HUES64 (cell line): ENCODE measurements at regions not wholly inside any gene's neighbourhood (a gene's known extent, or its start where the extent isn't known, plus 50 kb on each side); places are given as distances from the start of the nearest gene placed in this dataset.

Experiments used
- H3K27ac ChIP-seq: 2 replicates; pipeline ENCODE4 v1.7.0; 2013; ENCODE audit warnings: low read depth, low read length, inconsistent platforms
- H3K27me3 ChIP-seq: 2 replicates; pipeline ENCODE4 v1.6.1; 2013; ENCODE audit warnings: mild to moderate bottlenecking, low read length; ENCODE audit not compliant: insufficient read depth
- H3K36me3 ChIP-seq: 2 replicates; pipeline ENCODE4 v1.6.1; 2013; ENCODE audit warnings: mild to moderate bottlenecking, low read length; ENCODE audit not compliant: insufficient read depth
- H3K4me1 ChIP-seq: 2 replicates; pipeline ENCODE4 v1.6.1; 2013; ENCODE audit warnings: mild to moderate bottlenecking, low read length, moderate library complexity; ENCODE audit not compliant: insufficient read depth
- H3K4me3 ChIP-seq: 2 replicates; pipeline ENCODE4 v1.5.1; 2013; ENCODE audit warnings: mild to moderate bottlenecking, low read length, moderate library complexity
- H3K9ac ChIP-seq: 2 replicates; pipeline ENCODE4 v1.6.1; 2013; ENCODE audit warnings: mild to moderate bottlenecking, low read depth, low read length
- H3K9me3 ChIP-seq: 2 replicates; pipeline ENCODE4 v1.6.1; 2013; ENCODE audit warnings: low read depth, low read length; ENCODE audit not compliant: insufficient read depth
- WGBS: fragments of 150-250, 120-280 bp; methylation state at CpG from one replicate; pipeline ENCODE4 v1.1.7; 2013; ENCODE audit warnings: missing lambda C conversion rate; 5-methylcytosine and 5-hydroxymethylcytosine counted together

DNA sequence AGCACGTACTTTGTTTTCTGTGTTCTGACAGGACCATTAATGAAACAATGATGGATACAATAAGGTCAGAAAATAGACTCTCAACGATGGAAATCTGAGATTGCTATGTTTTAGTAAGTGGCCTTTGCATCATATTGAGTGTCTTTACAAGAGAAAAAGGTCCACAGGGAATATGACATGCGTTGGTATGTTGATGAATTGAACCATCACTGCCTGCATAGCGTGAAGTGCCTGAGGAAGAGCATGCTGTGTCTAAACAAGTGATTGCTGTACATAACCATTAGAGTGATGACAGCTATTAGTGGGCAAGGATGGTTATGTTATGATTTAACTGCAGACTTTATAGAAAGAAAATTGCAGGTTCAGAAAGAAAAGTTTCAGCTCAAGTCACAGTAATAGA is 623.2 kb downstream of the SLITRK5 start:
- H3K4me3 ChIP-seq: no peak overlapping the region
- H3K9ac ChIP-seq: no peak overlapping the region
- no peaks in the 10 kb centered on the region for H3K4me1 ChIP-seq
- WGBS: 94% methylated on average over 4 of the region's 4 CpGs
- no peaks in the 10 kb centered on the region for H3K36me3 ChIP-seq
- H3K27ac ChIP-seq: no peak overlapping the region
- no peaks in the 10 kb centered on the region for H3K27me3 ChIP-seq
- no peaks in the 10 kb centered on the region for H3K9me3 ChIP-seq

DNA sequence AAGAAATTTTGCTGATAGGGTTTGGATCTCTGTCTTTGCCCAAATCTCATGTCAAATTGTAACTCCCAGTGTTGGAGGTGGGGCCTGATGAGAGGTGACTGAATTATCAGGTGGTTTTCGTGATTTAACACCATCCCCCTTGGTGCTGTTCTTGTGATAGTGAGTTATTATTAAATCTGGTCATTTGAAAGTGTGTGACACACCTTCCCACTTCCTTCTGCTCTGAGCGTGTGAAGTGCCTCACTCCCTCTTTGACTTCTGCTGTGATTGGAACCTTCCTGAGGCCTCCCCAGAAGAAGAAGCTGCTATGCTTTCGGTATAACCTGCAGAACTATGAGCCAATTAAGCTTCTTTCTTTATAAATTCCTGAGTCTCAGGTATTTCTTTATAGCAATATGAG is 632.0 kb downstream of the SLITRK5 start:
- H3K27ac ChIP-seq: no peak overlapping the region
- H3K36me3 ChIP-seq: no peaks in the 10 kb centered on the region
- no peak overlapping the region for H3K9ac ChIP-seq
- WGBS: 94% methylated on average over 3 of the region's 3 CpGs
- H3K4me1 ChIP-seq: no peaks in the 10 kb centered on the region
- no peak overlapping the region for H3K4me3 ChIP-seq
- H3K27me3 ChIP-seq: no peaks in the 10 kb centered on the region
- H3K9me3 ChIP-seq: peaks cover 15% of the 10 kb centered on the region

DNA sequence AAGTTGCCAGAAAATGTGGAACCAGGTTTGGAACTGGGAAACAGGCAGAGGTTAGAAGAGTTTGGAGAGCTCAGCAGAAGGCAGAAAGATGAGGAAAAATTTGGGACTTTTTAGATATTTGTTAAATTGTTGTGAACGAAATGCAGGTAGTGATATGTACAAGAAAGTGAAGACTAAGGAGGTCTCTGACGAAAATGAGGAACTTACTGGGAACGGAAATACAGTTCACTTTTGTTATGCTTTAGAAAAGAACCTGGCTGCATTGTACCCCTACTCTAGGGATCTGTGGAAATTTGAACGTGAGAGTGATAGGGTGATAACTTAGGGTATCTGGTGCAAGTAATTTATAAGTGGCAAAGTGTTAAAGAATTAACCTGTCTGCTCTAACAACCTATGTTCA is 632.4 kb downstream of the SLITRK5 start:
- H3K36me3 ChIP-seq: no peaks in the 10 kb centered on the region
- WGBS: 95% methylated on average over 4 of the region's 4 CpGs
- H3K27ac ChIP-seq: no peak overlapping the region

DNA sequence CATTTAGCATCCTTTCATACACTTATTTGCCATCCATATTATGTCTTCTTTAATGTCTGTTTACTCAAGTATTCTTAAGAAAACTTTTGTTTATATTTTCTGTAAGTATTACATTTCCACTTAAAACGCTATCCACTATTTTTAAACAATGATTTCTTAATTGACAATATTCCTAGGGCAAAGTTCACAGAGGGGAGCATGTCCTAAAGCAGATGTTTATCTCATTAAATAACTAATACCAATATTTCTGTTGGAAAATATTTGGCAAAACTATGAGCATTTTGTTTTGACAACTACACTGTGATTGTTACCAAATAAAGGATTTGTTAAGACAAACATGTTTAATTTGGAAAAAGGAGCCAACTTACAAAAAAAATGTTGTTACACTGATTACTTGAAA is 643.3 kb downstream of the SLITRK5 start:
- H3K9ac ChIP-seq: no peak overlapping the region
- H3K4me3 ChIP-seq: no peak overlapping the region
- H3K27ac ChIP-seq: no peak overlapping the region
- no CpG with 5 or more reads among the region's 1 CpG for WGBS
- no peaks in the 10 kb centered on the region for H3K9me3 ChIP-seq
- no peaks in the 10 kb centered on the region for H3K27me3 ChIP-seq
- no peaks in the 10 kb centered on the region for H3K4me1 ChIP-seq
- H3K36me3 ChIP-seq: no peaks in the 10 kb centered on the region

More for the DNA sequence above, 632.4 kb downstream of the SLITRK5 start:
- peaks cover 15% of the 10 kb centered on the region for H3K9me3 ChIP-seq
- H3K4me1 ChIP-seq: no peaks in the 10 kb centered on the region
- no peak overlapping the region for H3K9ac ChIP-seq
- no peaks in the 10 kb centered on the region for H3K27me3 ChIP-seq
- H3K4me3 ChIP-seq: no peak overlapping the region

DNA sequence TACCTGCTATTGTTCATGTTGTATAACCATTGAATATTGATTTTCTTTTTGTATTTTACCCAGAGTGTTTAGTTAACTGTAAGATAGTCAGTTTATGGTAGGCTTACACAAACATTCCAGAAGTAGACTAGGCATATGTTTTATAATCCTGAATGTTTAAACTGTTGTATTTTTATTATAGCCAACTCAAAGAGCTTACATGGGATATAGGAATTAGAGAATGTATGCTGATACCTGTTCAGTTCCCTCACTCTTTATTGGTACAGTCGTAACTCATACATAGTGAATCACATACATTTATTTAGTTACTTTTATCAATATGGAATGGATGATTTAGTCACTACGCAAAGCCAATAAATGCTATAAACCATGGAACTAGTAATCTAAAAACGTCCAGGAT is 657.9 kb downstream of the SLITRK5 start:
- Histone ChIP-seq H3K4me1 (no peaks in the 10 kb centered on the region), H3K9ac (no peak overlapping the region), H3K27me3 (no peaks in the 10 kb centered on the region), H3K9me3 (no peaks in the 10 kb centered on the region; the same call in 1 of the 2 replicates), H3K36me3 (no peaks in the 10 kb centered on the region), H3K4me3 (no peak overlapping the region), H3K27ac (no peak overlapping the region)
- WGBS: no CpG with 5 or more reads among the region's 3 CpGs

DNA sequence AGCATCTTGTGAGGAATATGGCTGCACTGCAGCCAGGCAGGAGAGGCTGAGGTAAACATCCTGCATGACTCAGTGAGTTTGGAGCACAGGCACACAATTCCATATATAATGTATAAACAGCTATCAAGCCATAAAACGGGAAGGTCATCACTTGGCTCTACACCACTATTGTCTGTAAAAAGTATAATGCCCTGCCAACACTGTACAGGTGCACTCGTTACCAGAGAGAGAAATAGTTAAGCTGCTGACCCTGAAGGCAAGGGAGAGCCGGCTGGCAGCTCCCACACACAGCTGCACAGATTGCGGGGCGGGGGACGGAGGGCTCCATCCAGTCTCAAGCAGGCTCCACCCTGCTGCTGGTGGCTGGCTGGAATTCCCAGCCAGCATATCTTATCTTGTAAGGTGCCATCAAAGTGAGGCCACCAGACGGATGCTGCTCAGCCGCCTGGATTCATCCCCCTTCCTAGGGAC is 668.1 kb downstream of the SLITRK5 start:
- 93% methylated on average over 8 of the region's 8 CpGs for WGBS
- H3K9ac ChIP-seq: no peak overlapping the region
- H3K27me3 ChIP-seq: no peaks in the 10 kb centered on the region
- no peaks in the 10 kb centered on the region for H3K9me3 ChIP-seq
- no peak overlapping the region for H3K4me3 ChIP-seq
- H3K36me3 ChIP-seq: no peaks in the 10 kb centered on the region
- H3K4me1 ChIP-seq: no peaks in the 10 kb centered on the region
- H3K27ac ChIP-seq: no peak overlapping the region

DNA sequence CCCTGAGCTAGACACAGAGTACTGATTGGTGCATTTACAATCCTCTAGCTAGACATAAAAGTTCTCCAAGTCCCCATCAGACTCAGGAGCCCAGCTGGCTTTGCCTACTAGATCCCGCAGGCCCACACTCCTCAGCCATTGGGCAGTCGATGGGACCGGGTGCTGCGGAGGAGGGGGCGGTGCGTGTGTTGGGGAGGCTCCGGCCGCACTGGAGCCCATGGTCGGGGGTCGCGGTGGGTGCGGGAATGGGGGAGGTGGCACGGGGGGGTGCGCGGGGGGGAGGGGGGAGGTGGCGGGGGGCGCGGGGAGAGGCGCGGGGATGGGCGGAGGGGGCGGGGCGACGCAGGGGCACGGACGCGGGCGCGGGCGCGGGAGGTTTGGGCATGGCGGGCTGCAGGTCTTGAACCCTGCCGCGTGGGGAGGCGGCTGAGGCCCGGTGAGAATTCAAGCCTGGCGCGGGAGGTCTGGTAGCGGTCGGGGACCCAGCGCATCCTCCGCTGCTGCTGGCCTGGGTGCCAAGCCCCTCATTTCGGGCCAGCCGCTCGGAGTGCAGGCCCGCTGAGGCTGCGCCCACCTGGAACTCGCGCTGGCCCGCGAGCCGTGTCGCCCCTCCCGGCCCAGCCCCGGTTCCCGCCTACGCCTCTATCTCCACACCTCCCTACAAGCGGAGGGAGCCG is 674.1 kb downstream of the SLITRK5 start:
- no peak overlapping the region for H3K9ac ChIP-seq
- H3K4me1 ChIP-seq: no peaks in the 10 kb centered on the region
- H3K4me3 ChIP-seq: no peak overlapping the region
- no peaks in the 10 kb centered on the region for H3K27me3 ChIP-seq
- no peak overlapping the region for H3K27ac ChIP-seq
- 98% methylated on average over 47 of the region's 59 CpGs for WGBS
- no peaks in the 10 kb centered on the region for H3K9me3 ChIP-seq
- H3K36me3 ChIP-seq: no peaks in the 10 kb centered on the region

DNA sequence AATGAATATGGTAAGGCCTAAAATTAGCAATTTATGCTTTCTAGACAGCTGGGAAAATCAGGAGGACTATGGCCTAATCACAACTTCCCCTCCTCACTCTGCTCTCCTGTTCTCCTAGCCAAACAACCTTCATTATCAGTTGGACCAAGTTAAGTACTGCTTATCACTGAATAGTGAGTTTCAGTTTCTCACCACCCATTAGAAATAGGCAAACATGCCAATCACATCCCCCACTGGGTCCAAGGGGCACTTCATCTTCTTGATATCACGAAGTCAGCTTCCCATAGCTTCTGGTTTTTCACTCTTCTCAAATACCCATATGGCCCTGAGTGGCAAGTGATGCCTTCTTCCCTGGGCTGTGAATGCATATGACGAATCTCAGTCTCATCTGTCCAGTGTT is 689.6 kb downstream of the SLITRK5 start:
- Histone ChIP-seq H3K27me3 (no peaks in the 10 kb centered on the region), H3K27ac (no peak overlapping the region), H3K9me3 (no peaks in the 10 kb centered on the region), H3K4me3 (no peak overlapping the region), H3K9ac (no peak overlapping the region), H3K36me3 (no peaks in the 10 kb centered on the region), H3K4me1 (no peaks in the 10 kb centered on the region)
- 98% methylated on average over 2 of the region's 2 CpGs for WGBS

DNA sequence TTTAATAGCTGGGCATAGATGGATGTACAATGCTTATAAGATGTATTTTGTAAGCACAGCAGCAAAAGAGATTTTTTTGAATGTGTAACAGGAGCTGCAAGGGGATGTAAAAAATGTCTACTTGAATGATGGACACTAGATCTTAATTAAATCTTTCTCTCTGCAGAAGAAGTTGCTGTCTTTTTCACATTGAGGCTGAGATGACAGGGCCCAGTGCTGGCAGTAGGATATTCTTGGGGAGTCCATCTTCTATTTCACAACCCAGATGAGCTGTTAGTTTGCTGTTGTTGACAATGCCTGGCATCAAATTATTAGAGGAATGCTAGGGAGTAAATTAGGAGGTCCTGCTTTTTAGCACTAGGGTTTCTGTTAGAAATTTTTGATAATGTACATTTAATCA is 698.7 kb downstream of the SLITRK5 start:
- Histone ChIP-seq H3K4me1 (no peaks in the 10 kb centered on the region), H3K9ac (no peak overlapping the region), H3K4me3 (no peak overlapping the region), H3K27me3 (no peaks in the 10 kb centered on the region), H3K9me3 (peaks cover 13% of the 10 kb centered on the region; the same call in 1 of the 2 replicates), H3K27ac (no peak overlapping the region), H3K36me3 (no peaks in the 10 kb centered on the region)

DNA sequence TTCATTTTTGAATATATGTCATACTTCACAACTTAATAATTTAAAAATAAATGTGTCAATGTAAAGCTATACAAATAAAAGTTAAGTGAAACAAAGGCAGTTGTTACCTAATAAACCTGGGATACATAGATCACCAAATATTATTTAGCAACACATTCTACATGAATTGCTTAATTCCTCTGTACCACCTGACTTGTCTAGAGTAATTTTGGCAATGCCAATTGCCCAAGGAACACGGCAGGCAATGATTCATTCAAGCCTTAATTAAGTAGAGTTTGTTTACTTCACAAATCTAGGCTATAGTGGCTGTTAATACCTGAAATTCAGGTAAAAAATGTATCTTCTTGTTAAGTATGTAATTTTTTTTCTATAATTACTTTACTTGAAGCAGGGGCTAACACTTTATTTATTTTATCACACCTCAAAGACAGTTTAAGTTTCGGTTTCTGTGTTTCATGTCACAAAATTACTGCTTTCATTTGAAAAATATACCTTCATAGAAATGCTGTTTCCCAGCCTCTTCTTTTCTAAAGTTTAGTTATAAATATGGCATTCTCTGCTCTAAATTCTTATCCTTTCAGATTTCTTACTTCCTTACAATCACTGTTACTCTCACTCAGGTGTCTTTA is 705.7 kb downstream of the SLITRK5 start:
- Histone ChIP-seq H3K9me3 (peaks cover 18% of the 10 kb centered on the region), H3K4me1 (no peaks in the 10 kb centered on the region), H3K4me3 (no peak overlapping the region), H3K27me3 (no peaks in the 10 kb centered on the region), H3K9ac (no peak overlapping the region), H3K36me3 (no peaks in the 10 kb centered on the region), H3K27ac (no peak overlapping the region)
- 91% methylated on average over 2 of the region's 2 CpGs for WGBS

DNA sequence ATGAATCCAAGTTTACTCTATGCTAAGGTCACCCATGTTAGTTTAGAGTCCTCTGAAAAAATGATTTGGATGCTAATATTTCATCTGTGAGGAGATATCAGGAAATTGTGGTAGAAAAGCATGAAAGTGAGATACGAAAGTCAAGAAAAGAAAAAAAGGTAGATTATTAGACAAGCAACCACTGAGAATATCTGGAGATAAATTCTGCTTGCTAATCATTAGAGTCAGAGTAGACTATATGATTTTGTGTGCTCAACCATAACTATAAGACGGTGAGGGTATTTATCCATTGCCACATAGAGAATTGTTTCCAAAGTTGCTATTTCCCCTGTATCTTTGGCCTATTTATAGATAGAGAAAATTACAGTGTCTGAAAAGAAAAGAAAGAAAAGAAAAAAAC is 706.7 kb downstream of the SLITRK5 start:
- Histone ChIP-seq H3K9ac (no peak overlapping the region), H3K4me3 (no peak overlapping the region), H3K36me3 (no peaks in the 10 kb centered on the region), H3K27me3 (no peaks in the 10 kb centered on the region), H3K27ac (no peak overlapping the region), H3K9me3 (peaks cover 18% of the 10 kb centered on the region), H3K4me1 (no peaks in the 10 kb centered on the region)
- WGBS: 93% methylated on average over 1 of the region's 2 CpGs
